Heart right ventricle (tissue), 16 donors: ENCODE measurements at regions not wholly inside any gene's neighbourhood (a gene's known extent, or its start where the extent isn't known, plus 50 kb on each side); places are given as distances from the start of the nearest gene placed in this dataset.

Experiments used
- ATAC-seq, 8 donors: fragments of 200-7000 bp; cut with Tn5 transposase; one replicate each; pipeline ENCODE4 v1.9.1; 2020; ENCODE audit warnings: mild to moderate bottlenecking in 8 of 8, moderate library complexity in 8 of 8, moderate number of reproducible peaks in 1 of 8
- DNase-seq, 2 donors: peaks; one replicate each; pipeline ENCODE4 v3.0.0-alpha.2; 2020
- H3K27ac ChIP-seq, 10 donors: fragments of 200-600 bp; sonication (generic) in 2 of 10; one replicate each; pipeline versions ENCODE4 v1.5.0 to v1.8.0; 2020 to 2022; ENCODE audit warnings: mild to moderate bottlenecking in 3 of 10
- H3K27me3 ChIP-seq, 7 donors: fragments of 200-600 bp; one replicate each; pipeline ENCODE4 v1.8.0; 2021 to 2022; ENCODE audit warnings: mild to moderate bottlenecking in 2 of 7
- H3K36me3 ChIP-seq, 9 donors: fragments of 200-600 bp; sonication (generic) in 1 of 9; one replicate each; pipeline versions ENCODE4 v1.5.0 to v1.8.0; 2020 to 2022; ENCODE audit warnings: mild to moderate bottlenecking in 2 of 9
- H3K4me1 ChIP-seq, 9 donors: fragments of 200-600 bp; sonication (generic) in 1 of 9; one replicate each; pipeline versions ENCODE4 v1.5.0 to v1.8.0; 2020 to 2022; ENCODE audit warnings: mild to moderate bottlenecking in 4 of 9
- H3K4me3 ChIP-seq, 10 donors: fragments of 200-600 bp; sonication (generic) in 2 of 10; one replicate each; pipeline versions ENCODE4 v1.5.0 to v1.8.0; 2020 to 2022; ENCODE audit warnings: mild to moderate bottlenecking in 7 of 10, moderate library complexity in 2 of 10
- H3K9me3 ChIP-seq, 11 donors: fragments of 200-600 bp in 10 of 11; sonication (generic) in 2 of 11; one replicate each; pipeline versions ENCODE4 v1.5.0 to v1.8.0; 2013 to 2022; ENCODE audit warnings: mild to moderate bottlenecking in 2 of 11, control low read depth in 1 of 11, moderate library complexity in 1 of 11
- CTCF ChIP-seq, 9 donors: fragments of 200-600 bp; sonication (generic) in 2 of 9; IDR thresholded peaks; one replicate each; pipeline versions ENCODE4 v1.5.0 to v1.8.0; 2021 to 2022; ENCODE audit warnings: antibody characterized with exemption in 9 of 9, mild to moderate bottlenecking in 5 of 9, moderate library complexity in 1 of 9
- WGBS, 2 donors: extraction: QIAGEN DNeasy Blood & Tissue Kit; methylation state at CpG; one replicate each; pipeline ENCODE4 v1.1.7; 2013; ENCODE audit warnings: inconsistent platforms in 1 of 2; 5-methylcytosine and 5-hydroxymethylcytosine counted together
- intact Hi-C, 10 donors: fragments of 100-400 bp; cut with DNase I; formaldehyde crosslinking; loops; one replicate each; pipeline versions ENCODE4 v1.11.1 to v1.14.2; 2022
- donor health status: Arrhythmogenic right ventricular cardiomyopathy.
- donor health status: ischemic (EF 13 %, LVEDD 7.1; RV severe dilation, severe dysfunction).
- donor health status: healthy with polysubstance abuse.
- donor health status: DM: no; HTN: yes; CAD: no.
- donor health status: DM: no; HTN: no; CAD: no.
- donor health status: ischemic (EF 25% LVEDD 6.9; RV normal size, moderate dysfunction).
- donor health status: ischemic (EF 25% LVEDD 5.7; RV mildly dilated, moderate dysfunction).
- donor health status: healthy.
- donor health status: DM: yes; HTN: yes; CAD: no.
- donor health status: Ischemic cardiomyopathy.
- donor health status: ischemic (EF 35%, LVEDD 5.7; RV mildly dilated, moderate dysfunction).
- donor health status: nonischemic (EF 11% LVEDD 7.7; RV severe dilation, severe dysfunction).
- donor health status: DM: yes; HTN: yes; CAD: no.
- donor health status: PGD.
- donor health status: ischemic (EF 29% LVEDD 5.4; RV normal size, mild dysfunction).
- donor health status: nonischemic (EF 23%, LVEDD 6.1; RV moderate dilation, normal function).

- intact Hi-C loops = no loop called here
- no peak overlapping the region for H3K27ac ChIP-seq
- no peak overlapping the region for H3K4me3 ChIP-seq
- H3K27me3 ChIP-seq = peaks cover 0 to 11% (median 0%) of the 10 kb centered on the region in 7 donors
- WGBS, 2 donors = 60 to 64% methylated on average over 21 of the region's 21 CpGs
- H3K4me1 ChIP-seq = no peaks in the 10 kb centered on the region
- peaks cover 0 to 100% (median 48%) of the 10 kb centered on the region in 11 donors for H3K9me3 ChIP-seq
- no peaks in the 10 kb centered on the region for H3K36me3 ChIP-seq
- no peak for ATAC-seq
- TF ChIP-seq CTCF (IDR thresholded peaks at IDR 0.05) = no peak
- peak in 1 of 2 donors; percentile 1 for DNase-seq
These were observed 575.5 kb downstream of the ALG10 start for GRCh38 chr12:34597548-34598351.

GRCh38 chr12:34598352-34598827 lies 576.1 kb downstream of the ALG10 start:
- H3K36me3 ChIP-seq = no peaks in the 10 kb centered on the region
- no peaks in the 10 kb centered on the region for H3K4me1 ChIP-seq
- no peak overlapping the region for H3K4me3 ChIP-seq
- H3K27ac ChIP-seq = no peak overlapping the region
- WGBS, 2 donors = 54 to 56% methylated on average over 7 of the region's 7 CpGs
- intact Hi-C loops = no loop called here
- no peak for TF ChIP-seq CTCF (IDR thresholded peaks at IDR 0.05)
- DNase-seq (no peak), ATAC-seq (no peak)
- H3K27me3 ChIP-seq = peaks cover 0 to 11% (median 0%) of the 10 kb centered on the region in 7 donors
- peaks cover 0 to 100% (median 42%) of the 10 kb centered on the region in 11 donors for H3K9me3 ChIP-seq

- Histone ChIP-seq H3K27me3 (peaks cover 0 to 11% (median 0%) of the 10 kb centered on the region in 7 donors), H3K4me1 (no peaks in the 10 kb centered on the region), H3K27ac (no peak overlapping the region), H3K4me3 (no peak overlapping the region), H3K36me3 (no peaks in the 10 kb centered on the region), H3K9me3 (peaks cover 0 to 100% (median 36%) of the 10 kb centered on the region in 11 donors)
- DNase-seq (peak in 1 of 2 donors; percentile 1), ATAC-seq (no peak)
- WGBS, 2 donors = 62% methylated on average over 18 of the region's 18 CpGs
- no peak for TF ChIP-seq CTCF (IDR thresholded peaks at IDR 0.05)
- intact Hi-C loops = no loop called here
These were observed 576.7 kb downstream of the ALG10 start for GRCh38 chr12:34598851-34599529.
